Neutrophil (primary cell): ENCODE measurements at regions not wholly inside any gene's neighbourhood (a gene's known extent, or its start where the extent isn't known, plus 50 kb on each side); places are given as distances from the start of the nearest gene placed in this dataset.

Experiments
- H3K27ac ChIP-seq: fragments of 200-600 bp; sonication (generic); 2 replicates; pipeline ENCODE4 v1.5.1; 2016; ENCODE audit warnings: mild to moderate bottlenecking, moderate library complexity
- H3K27me3 ChIP-seq: fragments of 200-600 bp; sonication (generic); 2 replicates; pipeline ENCODE4 v1.6.0; 2016; ENCODE audit warnings: mild to moderate bottlenecking
- H3K36me3 ChIP-seq: fragments of 200-600 bp; sonication (generic); 2 replicates; pipeline ENCODE4 v1.5.1; 2017
- H3K4me1 ChIP-seq, 2 experiments: fragments of 200-600 bp in 1 of 2; sonication (generic) in 1 of 2; 1 replicate in 1 of 2; 2 replicates in 1 of 2; pipeline versions ENCODE4 v1.5.1 to v1.6.1; 2013 to 2016; ENCODE audit warnings: low read depth in 1 of 2, low read length in 1 of 2, mild to moderate bottlenecking in 1 of 2, moderate library complexity in 1 of 2; ENCODE audit not compliant: control insufficient read depth in 1 of 2, insufficient read depth in 1 of 2
- H3K4me3 ChIP-seq, 2 experiments: fragments of 200-600 bp in 1 of 2; sonication (generic) in 1 of 2; 1 replicate in 1 of 2; 2 replicates in 1 of 2; pipeline ENCODE4 v1.5.1; 2013 to 2016; ENCODE audit warnings: low read depth in 1 of 2, low read length in 1 of 2, mild to moderate bottlenecking in 1 of 2, moderate library complexity in 1 of 2
- H3K9me3 ChIP-seq: fragments of 200-600 bp; sonication (generic); 2 replicates; pipeline ENCODE4 v1.5.1; 2016
- CTCF ChIP-seq: fragments of 200-600 bp; sonication (generic); IDR thresholded peaks from 2 replicates; pipeline ENCODE4 v1.5.1; 2016; ENCODE audit warnings: antibody characterized with exemption

DNA sequence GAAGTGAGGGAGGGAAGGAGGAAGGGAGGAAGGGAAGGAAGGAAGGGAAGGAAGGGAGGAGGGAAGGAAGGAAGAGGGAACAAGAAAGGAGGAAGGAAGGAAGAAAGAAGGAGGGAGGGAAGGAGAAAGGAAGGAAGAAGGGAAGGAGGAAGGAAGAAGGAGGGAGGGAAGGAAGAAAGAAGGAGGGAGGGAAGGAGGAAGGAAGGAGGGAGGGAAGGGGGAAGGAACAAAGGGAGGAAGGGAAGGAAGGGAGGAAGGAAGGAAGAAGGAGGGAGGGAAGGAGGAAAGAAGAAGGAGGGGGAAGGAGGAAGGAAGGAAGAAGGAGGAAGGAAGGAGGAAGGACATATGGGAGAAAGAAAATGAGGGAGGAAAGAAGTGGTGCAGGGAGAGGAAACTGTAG lies 184.7 kb upstream of the PMEPA1 start:
- no peaks in the 10 kb centered on the region for H3K9me3 ChIP-seq
- TF ChIP-seq CTCF = no peak
- H3K4me3 ChIP-seq = no peak overlapping the region
- H3K4me1 ChIP-seq = no peaks in the 10 kb centered on the region
- no peak overlapping the region for H3K27ac ChIP-seq
- H3K27me3 ChIP-seq = peaks cover 13% of the 10 kb centered on the region
- no peaks in the 10 kb centered on the region for H3K36me3 ChIP-seq

- H3K36me3 ChIP-seq = no peaks in the 10 kb centered on the region
- TF ChIP-seq CTCF = no peak
- no peak overlapping the region for H3K4me3 ChIP-seq
- H3K27me3 ChIP-seq = peaks cover 9% of the 10 kb centered on the region
- no peak overlapping the region for H3K27ac ChIP-seq
- no peaks in the 10 kb centered on the region for H3K4me1 ChIP-seq
- no peaks in the 10 kb centered on the region for H3K9me3 ChIP-seq
These were observed 184.3 kb upstream of the PMEPA1 start for GRCh38 chr20:57894096-57894495.

- no peak overlapping the region for H3K4me3 ChIP-seq
- no peak for TF ChIP-seq CTCF
- no peak overlapping the region for H3K27ac ChIP-seq
- H3K27me3 ChIP-seq = peaks cover 7% of the 10 kb centered on the region
- no peaks in the 10 kb centered on the region for H3K36me3 ChIP-seq
- H3K9me3 ChIP-seq = no peaks in the 10 kb centered on the region
- H3K4me1 ChIP-seq = no peaks in the 10 kb centered on the region
These were observed 183.7 kb upstream of the PMEPA1 start for GRCh38 chr20:57893366-57893999.

DNA sequence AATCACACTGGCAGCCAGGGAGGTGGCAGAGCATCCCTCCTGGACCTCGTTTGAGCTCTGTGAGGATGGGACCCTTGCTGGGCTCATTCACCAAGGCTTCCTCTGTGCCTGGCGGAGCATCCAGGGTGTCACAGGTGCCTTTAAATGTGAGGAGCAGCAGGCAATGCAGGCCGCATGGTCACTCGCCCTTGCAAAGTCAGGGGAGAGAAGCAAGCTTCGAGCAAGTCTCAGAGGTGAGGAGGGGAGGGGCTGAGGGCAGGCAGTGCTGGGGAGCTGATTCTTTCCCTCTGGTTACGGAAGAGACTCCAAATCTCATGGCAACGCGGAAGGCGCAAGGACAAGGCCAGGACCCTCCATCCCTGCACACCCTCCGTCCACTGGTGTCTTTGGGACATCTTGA lies 182.7 kb upstream of the PMEPA1 start:
- Histone ChIP-seq H3K27ac (no peak overlapping the region), H3K4me1 (no peaks in the 10 kb centered on the region), H3K9me3 (no peaks in the 10 kb centered on the region), H3K4me3 (no peak overlapping the region), H3K27me3 (peaks cover 3% of the 10 kb centered on the region), H3K36me3 (no peaks in the 10 kb centered on the region)
- no peak for TF ChIP-seq CTCF

- no peak for TF ChIP-seq CTCF
- Histone ChIP-seq H3K36me3 (no peaks in the 10 kb centered on the region), H3K4me3 (no peak overlapping the region), H3K4me1 (no peaks in the 10 kb centered on the region), H3K27ac (no peak overlapping the region), H3K9me3 (no peaks in the 10 kb centered on the region), H3K27me3 (peaks cover 3% of the 10 kb centered on the region)
These were observed 181.2 kb upstream of the PMEPA1 start for GRCh38 chr20:57891014-57891413.
